Keratinocyte (primary cell): ENCODE measurements at regions not wholly inside any gene's neighbourhood (a gene's known extent, or its start where the extent isn't known, plus 50 kb on each side); places are given as distances from the start of the nearest gene placed in this dataset.

Experiments
- DNase-seq: peaks from one replicate; pipeline ENCODE4 v3.0.0-alpha.2; 2011; ENCODE audit warnings: low read depth, missing footprints, low spot score
- FAIRE-seq: peaks from 2 replicates; lab custom pipeline; 2011; peaks lifted over from hg19 to GRCh38; lab: Jason Lieb, UNC
- H2AFZ ChIP-seq: 2 replicates; pipeline ENCODE4 v1.6.0; 2012; ENCODE audit warnings: low read length, control low read depth, inconsistent platforms; ENCODE audit not compliant: control insufficient read depth
- H3K27ac ChIP-seq: 2 replicates; pipeline ENCODE4 v1.5.1; 2011; ENCODE audit warnings: low read length; ENCODE audit not compliant: control insufficient read depth, insufficient read depth
- H3K27me3 ChIP-seq: 3 replicates; pipeline ENCODE4 v1.6.0; 2011; ENCODE audit warnings: low read length; ENCODE audit not compliant: control insufficient read depth, insufficient read depth; ENCODE audit errors: extremely low read depth
- H3K36me3 ChIP-seq, 2 experiments: 2 replicates in 1 of 2; 3 replicates in 1 of 2; pipeline ENCODE4 v1.5.1; 2011; ENCODE audit warnings: low read length in 2 of 2, mild to moderate bottlenecking in 1 of 2; ENCODE audit not compliant: control insufficient read depth in 2 of 2, insufficient read depth in 2 of 2; ENCODE audit errors: extremely low read depth in 1 of 2
- H3K4me1 ChIP-seq: 3 replicates; pipeline ENCODE4 v1.5.1; 2011; ENCODE audit warnings: low read length; ENCODE audit not compliant: control insufficient read depth, insufficient read depth; ENCODE audit errors: extremely low read depth
- H3K4me2 ChIP-seq: 3 replicates; pipeline ENCODE4 v1.6.0; 2011; ENCODE audit warnings: low read depth, low read length; ENCODE audit not compliant: control insufficient read depth, insufficient read depth; ENCODE audit errors: extremely low read depth
- H3K4me3 ChIP-seq, 3 experiments: fragments of 200-600 bp in 1 of 3; sonication (generic) in 1 of 3; 2 replicates in 2 of 3; 3 replicates in 1 of 3; pipeline ENCODE4 v1.5.1; 2011 to 2016; ENCODE audit warnings: low read length in 3 of 3, mild to moderate bottlenecking in 3 of 3, control low read depth in 2 of 3, inconsistent platforms in 1 of 3, low read depth in 1 of 3, mixed read lengths in 1 of 3, mixed run types in 1 of 3, moderate library complexity in 1 of 3; ENCODE audit not compliant: control insufficient read depth in 2 of 3, insufficient read depth in 2 of 3; ENCODE audit errors: extremely low read depth in 1 of 3
- H3K79me2 ChIP-seq: 2 replicates; pipeline ENCODE4 v1.6.0; 2012; ENCODE audit warnings: low read length; ENCODE audit not compliant: control insufficient read depth, insufficient read depth
- H3K9ac ChIP-seq: 3 replicates; pipeline ENCODE4 v1.6.0; 2011; ENCODE audit warnings: low read length; ENCODE audit not compliant: control insufficient read depth, insufficient read depth; ENCODE audit errors: extremely low read depth
- H3K9me1 ChIP-seq: 3 replicates; pipeline ENCODE4 v1.6.0; 2011; ENCODE audit warnings: low read length; ENCODE audit not compliant: control insufficient read depth, insufficient read depth; ENCODE audit errors: extremely low read depth
- H3K9me3 ChIP-seq: 2 replicates; pipeline ENCODE4 v1.5.1; 2012; ENCODE audit warnings: low read depth, low read length; ENCODE audit not compliant: control insufficient read depth
- H4K20me1 ChIP-seq: 3 replicates; pipeline ENCODE4 v1.6.0; 2011; ENCODE audit warnings: low read length; ENCODE audit not compliant: control insufficient read depth, insufficient read depth; ENCODE audit errors: extremely low read depth
- EZH2 ChIP-seq: IDR thresholded peaks from one replicate; pipeline ENCODE4 v1.6.1; 2012; ENCODE audit warnings: inconsistent platforms, mild to moderate bottlenecking, low read length, moderate library complexity
- dilution Hi-C: fragments of 300-500 bp; cut with MboI; formaldehyde crosslinking; loops from one replicate; pipeline ENCODE4 v1.7.0; 2020; ENCODE audit warnings: low sequenced_read_pairs; ENCODE audit not compliant: extremely low pct_ligation_motif_present
- TF ChIP-seq, protein P1 (sequence below), 3 experiments: IDR thresholded peaks in 1 of 3; conservative IDR thresholded peaks in 1 of 3; optimal IDR thresholded peaks in 1 of 3; 2 replicates in 2 of 3; 3 replicates in 1 of 3; pipeline versions ENCODE3 to v1.5.1; 2011; ENCODE audit warnings: low read length in 3 of 3, mild to moderate bottlenecking in 3 of 3, moderate library complexity in 2 of 3, control low read depth in 1 of 3, inconsistent platforms in 1 of 3; ENCODE audit not compliant: insufficient read depth in 2 of 3; ENCODE audit errors: extremely low read depth in 1 of 3

DNA sequence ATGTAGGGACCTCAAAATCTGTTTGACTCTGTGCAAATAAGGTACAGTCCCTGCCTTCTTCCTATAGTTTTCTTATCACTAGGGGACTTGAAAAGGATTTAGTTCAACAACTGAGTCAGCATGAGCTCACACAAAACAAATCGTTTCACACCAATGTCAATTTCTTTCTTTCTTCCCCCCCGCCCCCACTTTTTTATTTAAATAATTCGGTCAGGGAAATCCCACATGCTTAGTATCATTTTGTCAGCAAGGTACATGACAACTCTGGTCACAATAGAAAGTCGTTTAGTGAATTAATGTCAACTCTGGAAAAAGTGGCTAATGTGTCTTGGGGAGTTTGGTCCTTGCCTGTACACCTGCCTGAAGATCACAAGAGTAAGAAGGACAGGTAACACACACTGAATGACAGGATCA lies 232.2 kb upstream of the PLEKHG7 start:
- H3K79me2 ChIP-seq: no peaks in the 10 kb centered on the region
- H2AFZ ChIP-seq: no peak overlapping the region
- FAIRE-seq (no peak), DNase-seq (no peak)
- H3K36me3 ChIP-seq: no peaks in the 10 kb centered on the region
- no peak overlapping the region for H3K27ac ChIP-seq
- no peaks in the 10 kb centered on the region for H3K9me3 ChIP-seq
- H3K9ac ChIP-seq: no peak overlapping the region
- H3K4me3 ChIP-seq: no peak overlapping the region
- H3K27me3 ChIP-seq: no peaks in the 10 kb centered on the region
- dilution Hi-C loops: no loop called here
- H3K9me1 ChIP-seq: no peaks in the 10 kb centered on the region
- H3K4me1 ChIP-seq: no peaks in the 10 kb centered on the region
- no peak for TF ChIP-seq EZH2
- TF ChIP-seq, protein P1, sequence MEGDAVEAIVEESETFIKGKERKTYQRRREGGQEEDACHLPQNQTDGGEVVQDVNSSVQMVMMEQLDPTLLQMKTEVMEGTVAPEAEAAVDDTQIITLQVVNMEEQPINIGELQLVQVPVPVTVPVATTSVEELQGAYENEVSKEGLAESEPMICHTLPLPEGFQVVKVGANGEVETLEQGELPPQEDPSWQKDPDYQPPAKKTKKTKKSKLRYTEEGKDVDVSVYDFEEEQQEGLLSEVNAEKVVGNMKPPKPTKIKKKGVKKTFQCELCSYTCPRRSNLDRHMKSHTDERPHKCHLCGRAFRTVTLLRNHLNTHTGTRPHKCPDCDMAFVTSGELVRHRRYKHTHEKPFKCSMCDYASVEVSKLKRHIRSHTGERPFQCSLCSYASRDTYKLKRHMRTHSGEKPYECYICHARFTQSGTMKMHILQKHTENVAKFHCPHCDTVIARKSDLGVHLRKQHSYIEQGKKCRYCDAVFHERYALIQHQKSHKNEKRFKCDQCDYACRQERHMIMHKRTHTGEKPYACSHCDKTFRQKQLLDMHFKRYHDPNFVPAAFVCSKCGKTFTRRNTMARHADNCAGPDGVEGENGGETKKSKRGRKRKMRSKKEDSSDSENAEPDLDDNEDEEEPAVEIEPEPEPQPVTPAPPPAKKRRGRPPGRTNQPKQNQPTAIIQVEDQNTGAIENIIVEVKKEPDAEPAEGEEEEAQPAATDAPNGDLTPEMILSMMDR (optimal IDR thresholded peaks at IDR 0.05 in 1 of 3, IDR thresholded peaks at IDR 0.05 in 1 of 3, conservative IDR thresholded peaks at IDR 0.05 in 1 of 3; ENCODE audit: extremely low read depth in 1 of 3, insufficient read depth in 2 of 3, low read length in 3 of 3): no peak
- no peak overlapping the region for H3K4me2 ChIP-seq
- H4K20me1 ChIP-seq: no peaks in the 10 kb centered on the region

DNA sequence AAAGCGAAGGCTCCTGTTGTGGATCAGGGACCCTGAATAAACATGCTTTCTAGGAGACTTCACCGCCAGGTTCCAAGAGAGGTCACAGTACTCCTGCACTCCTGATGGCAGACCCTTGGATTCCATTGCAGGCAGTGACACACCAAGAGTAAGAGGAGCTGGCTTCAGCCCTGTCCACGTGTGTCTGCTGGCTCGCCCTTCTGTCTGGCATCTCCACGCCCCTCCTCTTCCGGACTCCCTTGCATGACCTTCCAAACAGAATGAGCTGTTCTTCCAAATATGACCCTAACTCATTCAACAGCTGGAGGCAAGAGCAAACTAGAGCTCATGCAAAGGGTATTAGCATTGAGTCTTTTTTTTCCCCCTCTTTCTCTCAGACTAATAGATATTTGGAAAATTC lies 233.0 kb upstream of the PLEKHG7 start:
- Histone ChIP-seq H3K9me1 (no peaks in the 10 kb centered on the region), H3K9me3 (no peaks in the 10 kb centered on the region), H3K27ac (no peak overlapping the region), H3K4me2 (no peak overlapping the region), H3K79me2 (no peaks in the 10 kb centered on the region), H3K4me3 (no peak overlapping the region), H3K4me1 (no peaks in the 10 kb centered on the region), H3K36me3 (no peaks in the 10 kb centered on the region), H3K9ac (no peak overlapping the region), H4K20me1 (no peaks in the 10 kb centered on the region), H2AFZ (no peak overlapping the region), H3K27me3 (no peaks in the 10 kb centered on the region)
- peak; percentile 9 for FAIRE-seq
- no peak for DNase-seq
- TF ChIP-seq, protein P1 (optimal IDR thresholded peaks at IDR 0.05 in 1 of 3, IDR thresholded peaks at IDR 0.05 in 1 of 3, conservative IDR thresholded peaks at IDR 0.05 in 1 of 3; ENCODE audit: extremely low read depth in 1 of 3, insufficient read depth in 2 of 3, low read length in 3 of 3): no peak
- no peak for TF ChIP-seq EZH2
- dilution Hi-C loops: no loop called here
